ENCODE measurements at regions not wholly inside any gene's neighbourhood (a gene's known extent, or its start where the extent isn't known, plus 50 kb on each side); places are given as distances from the start of the nearest gene placed in this dataset.

- Histone ChIP-seq H2BK20ac (ENCODE audit: low read depth, low read length, poor library complexity, severe bottlenecking) (no peak overlapping the region), H3T11ph (ENCODE audit: low read length) (no peak overlapping the region), H3K4me2 (ENCODE audit: insufficient read depth, insufficient read length, low read length) (no peak overlapping the region), H2BK12ac (ENCODE audit: insufficient read length, low read depth, low read length) (no peak overlapping the region), H3K4ac (ENCODE audit: low read depth, low read length) (no peak overlapping the region), H3K23me2 (ENCODE audit: insufficient read length, low read depth, low read length, poor library complexity, severe bottlenecking) (no peaks in the 10 kb centered on the region), H2AK5ac (ENCODE audit: insufficient read length, low read length) (no peak overlapping the region), H3K23ac (ENCODE audit: insufficient read length, low read depth, low read length) (no peak overlapping the region), H2AFZ (ENCODE audit: low read length) (no peak overlapping the region), H3K27ac (ENCODE audit: insufficient read length, low read depth, low read length) (no peak overlapping the region), H4K5ac (ENCODE audit: insufficient read length, low read depth, low read length) (no peak overlapping the region), H3K9me3 (ENCODE audit: control insufficient read depth, low read depth, low read length) (peaks cover 7% of the 10 kb centered on the region), H2BK5ac (ENCODE audit: insufficient read length, low read length) (no peak overlapping the region), H3K79me2 (ENCODE audit: insufficient read depth, low read length) (no peaks in the 10 kb centered on the region), H3K4me1 (ENCODE audit: insufficient read depth, low read length) (no peaks in the 10 kb centered on the region), H4K8ac (replicated peaks; ENCODE audit: insufficient read length, low read depth, low read length) (no peak overlapping the region), H3K56ac (ENCODE audit: insufficient read length, low read depth, low read length) (no peak overlapping the region), H4K91ac (ENCODE audit: insufficient read length, low read depth, low read length) (no peak overlapping the region), H2BK120ac (ENCODE audit: low read depth, low read length, poor library complexity, severe bottlenecking) (no peak overlapping the region), H3K14ac (ENCODE audit: insufficient read depth, low read length) (no peak overlapping the region), H2BK15ac (ENCODE audit: low read depth, low read length) (no peak overlapping the region), H3K9ac (ENCODE audit: extremely low read depth, insufficient read length, low read length) (no peak overlapping the region), H3K27me3 (ENCODE audit: insufficient read depth, low read length) (no peaks in the 10 kb centered on the region), H3K79me1 (ENCODE audit: insufficient read depth, low read depth, low read length, poor library complexity, severe bottlenecking) (no peaks in the 10 kb centered on the region), H4K20me1 (ENCODE audit: control insufficient read depth, insufficient read depth, insufficient read length) (no peaks in the 10 kb centered on the region), H3K18ac (ENCODE audit: insufficient read length, low read depth, low read length) (no peak overlapping the region)
- Mint-ChIP-seq H3K4me1 (peaks cover 0 to 4% of the 10 kb centered on the region in 2 experiments; a peak in 1 of 4 replicates), H3K4me3 (no peak overlapping the region), H3K36me3 (ENCODE audit: insufficient read depth in 1 of 3, low read depth in 3 of 3) (peaks cover 4 to 16% (median 14%) of the 10 kb centered on the region in 3 experiments; a peak in 6 of 7 replicates), H3K27me3 (ENCODE audit: low read depth) (no peaks in the 10 kb centered on the region; the same call in 1 of the 2 replicates), H3K9me3 (peaks cover 10 to 14% of the 10 kb centered on the region in 2 experiments), H3K27ac (no peak overlapping the region)
- no peak for DNase-seq
- WGBS (ENCODE audit: extremely low coverage, insufficient read length, low lambda C conversion rate): no CpG with 5 or more reads among the region's 3 CpGs
- TF ChIP-seq CTCF (conservative IDR thresholded peaks at IDR 0.05): no peak
Observed at GRCh38 chr2:111665551-111666116, 218.4 kb downstream of the ANAPC1 start.

Data from H9 (cell line).